ENCODE measurements at regions not wholly inside any gene's neighbourhood (a gene's known extent, or its start where the extent isn't known, plus 50 kb on each side); places are given as distances from the start of the nearest gene placed in this dataset.

DNA sequence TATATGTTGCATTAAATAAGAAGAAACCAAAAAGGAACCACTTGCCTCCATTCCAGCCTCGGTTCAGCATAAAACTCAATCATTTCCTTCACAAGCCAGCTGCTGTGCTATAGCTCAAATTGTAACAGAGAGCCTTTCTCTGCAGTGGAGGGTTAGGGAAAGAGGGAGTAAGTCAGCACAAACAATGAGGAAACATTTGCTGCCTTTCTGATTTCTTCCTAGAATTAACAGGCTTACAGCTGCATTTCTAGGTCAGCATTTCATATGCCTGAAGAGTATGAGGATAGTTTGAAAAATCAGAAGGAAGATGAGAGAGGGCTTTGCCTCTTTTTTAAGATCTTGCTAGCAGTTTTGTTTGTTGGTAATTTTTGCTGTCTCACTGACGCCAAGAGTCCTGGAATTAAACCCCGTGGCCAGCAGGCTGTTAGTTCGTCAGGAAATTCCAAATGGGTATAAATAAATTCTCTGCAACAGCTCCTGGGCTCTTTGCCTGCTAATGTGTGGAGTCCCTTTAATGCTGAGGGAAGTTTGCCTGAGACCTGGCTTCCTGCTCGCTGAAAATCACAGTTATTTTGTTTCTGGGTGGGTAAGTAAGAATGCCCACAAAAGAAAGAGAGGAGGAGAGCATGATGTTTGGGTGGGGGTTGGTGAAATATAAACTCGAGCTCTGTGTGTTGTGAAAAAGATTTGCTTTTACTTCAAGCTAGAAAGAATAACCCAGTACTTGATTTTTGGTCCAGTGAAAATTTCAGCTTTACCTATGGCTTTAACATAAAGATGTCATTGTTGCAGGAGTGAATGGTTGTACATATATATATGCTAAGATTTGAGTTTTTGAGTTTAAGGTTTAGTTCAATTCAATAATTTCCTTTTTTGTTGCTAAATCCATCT is 148.1 kb upstream of the DMRT1 start:
- DNase-seq (ENCODE audit: low read depth) = peak; percentile 62

DNA sequence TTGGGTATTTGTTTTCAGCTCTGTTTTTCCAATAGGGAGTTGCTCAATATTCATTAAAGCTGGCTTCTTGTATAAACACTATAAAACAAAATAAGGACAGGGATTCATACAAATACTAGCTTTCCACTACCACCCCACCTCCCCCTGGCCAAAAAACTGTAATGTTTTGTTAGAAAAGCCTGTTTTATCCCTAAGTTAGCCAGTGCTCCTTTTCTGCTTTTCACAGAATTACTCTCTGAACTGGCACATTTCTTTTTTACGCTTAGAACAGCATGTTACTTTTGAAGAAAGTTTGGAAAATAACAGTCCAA is 147.4 kb upstream of the DMRT1 start:
- DNase-seq (ENCODE audit: low read depth) = no peak

DNA sequence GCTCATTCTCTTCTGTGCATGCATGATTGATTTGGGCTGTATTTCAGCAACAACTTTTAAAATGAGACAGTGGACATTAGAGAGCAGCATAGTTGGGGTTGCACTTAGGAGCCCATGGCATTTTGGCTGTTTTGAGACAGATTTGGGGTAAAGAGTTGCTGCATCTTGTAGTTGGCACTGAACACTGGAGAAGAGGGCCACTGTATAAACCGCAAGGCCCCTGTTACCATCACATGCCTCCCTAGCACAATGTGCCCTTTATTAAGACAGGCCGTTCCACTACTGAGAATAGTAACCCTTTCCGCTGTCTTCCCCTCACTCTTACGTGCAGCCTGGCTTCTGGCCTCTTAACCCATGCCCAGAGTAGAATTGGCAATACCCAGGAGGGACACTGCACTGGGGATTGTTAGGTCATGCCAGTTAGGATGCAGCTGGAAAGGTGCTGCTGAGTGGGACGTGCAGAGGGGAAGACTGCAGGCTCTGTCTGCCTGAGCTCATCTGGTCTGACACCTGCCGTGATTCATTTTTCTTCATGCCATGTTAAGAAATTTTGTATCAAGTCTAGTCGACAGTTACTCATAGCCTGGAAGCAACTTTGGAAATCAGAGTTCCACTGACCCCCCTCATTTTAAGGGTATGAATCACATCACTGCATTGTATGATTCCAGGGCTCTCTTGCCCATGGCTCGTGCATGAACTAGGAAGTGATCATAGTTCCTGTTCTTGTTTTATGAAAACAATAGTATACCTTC is 146.9 kb upstream of the DMRT1 start:
- DNase-seq (ENCODE audit: low read depth) = peak; percentile 86

DNA sequence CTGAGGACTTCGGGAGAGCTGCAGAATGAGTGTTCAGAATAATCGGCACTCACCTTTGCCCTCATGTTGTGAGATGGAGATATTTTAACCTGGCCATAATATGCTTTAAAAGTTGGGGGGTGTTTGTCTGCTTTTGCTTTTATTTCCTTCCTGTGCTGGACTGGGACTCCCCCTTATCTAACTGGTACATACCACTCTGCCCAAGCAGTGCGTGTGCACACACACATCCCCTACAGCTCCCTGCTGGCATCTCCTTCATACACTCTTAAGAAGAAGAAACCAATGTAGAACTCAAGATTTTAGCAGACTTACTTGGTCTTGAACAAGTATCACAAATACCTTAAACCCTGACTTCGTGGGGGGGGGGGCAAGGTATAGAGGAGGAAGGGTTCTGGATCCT is 146.2 kb upstream of the DMRT1 start:
- DNase-seq (ENCODE audit: low read depth) = no peak

DNA sequence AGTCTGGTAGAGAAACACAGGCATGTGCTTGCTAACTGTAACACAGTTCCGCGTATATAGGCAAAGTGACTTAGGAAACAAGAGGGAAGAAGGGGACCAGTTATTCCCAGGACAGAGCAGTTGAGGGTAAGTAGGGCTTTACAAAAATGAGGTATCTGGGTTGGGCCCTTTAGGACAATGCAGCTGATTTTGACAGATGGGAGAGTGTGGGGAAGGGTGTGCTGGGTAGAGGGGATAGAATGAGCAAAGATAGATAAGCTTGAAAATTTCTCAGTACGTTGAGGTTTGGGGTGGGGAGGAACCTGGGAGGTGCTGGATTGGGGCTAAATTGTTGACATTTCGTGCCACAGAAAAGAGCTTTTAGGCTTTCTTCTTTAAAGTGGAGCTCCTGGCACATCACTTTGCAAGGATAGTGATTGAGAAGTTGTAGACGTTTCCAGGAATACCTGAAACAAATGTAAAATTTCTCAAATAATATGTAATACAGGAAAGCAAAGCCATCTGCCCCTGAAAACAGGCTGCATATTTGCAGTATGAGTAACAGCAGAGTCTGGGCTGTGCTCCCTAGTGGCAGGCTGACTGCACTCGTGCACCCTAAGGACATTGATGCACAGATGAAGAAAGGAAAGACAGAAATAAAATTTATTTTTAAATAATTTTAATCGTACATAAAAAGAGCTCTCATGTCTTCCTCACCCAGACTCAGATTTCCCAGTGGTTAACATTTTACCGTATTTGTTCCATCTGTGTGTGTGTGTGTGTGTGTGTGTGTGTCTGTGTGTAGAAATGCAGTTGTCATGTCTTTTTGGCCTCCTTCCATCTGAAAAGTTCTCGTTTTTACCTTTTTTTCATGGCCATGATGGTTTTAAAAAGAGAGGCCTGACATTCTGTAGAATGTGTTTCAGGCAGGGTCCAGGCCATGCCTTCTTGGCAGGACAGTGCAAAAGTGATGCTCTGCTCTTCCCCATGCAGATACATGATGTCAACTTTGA is 144.9 kb upstream of the DMRT1 start:
- DNase-seq (ENCODE audit: low read depth) = peak; percentile 80

DNA sequence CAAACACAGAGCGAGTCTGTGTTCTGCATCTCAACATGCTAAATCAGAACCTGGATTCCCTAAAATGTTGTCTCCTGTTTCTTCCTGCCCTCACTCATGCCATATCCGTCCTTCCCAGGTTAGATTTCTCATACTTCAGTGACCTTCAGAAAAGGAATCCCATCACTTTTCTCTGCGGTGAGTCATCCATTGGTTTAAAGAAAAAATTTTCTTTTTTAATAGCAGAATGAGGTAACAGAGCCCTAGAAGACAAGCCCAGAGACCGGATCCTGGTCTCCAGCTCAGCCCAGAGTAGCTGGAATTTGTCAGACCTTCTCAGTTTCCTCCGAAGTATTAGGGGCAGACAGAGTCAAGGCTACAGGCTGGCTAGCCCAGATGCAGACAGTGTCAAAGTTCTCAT is 143.2 kb upstream of the DMRT1 start:
- peak; percentile 43 for DNase-seq (ENCODE audit: low read depth)

DNA sequence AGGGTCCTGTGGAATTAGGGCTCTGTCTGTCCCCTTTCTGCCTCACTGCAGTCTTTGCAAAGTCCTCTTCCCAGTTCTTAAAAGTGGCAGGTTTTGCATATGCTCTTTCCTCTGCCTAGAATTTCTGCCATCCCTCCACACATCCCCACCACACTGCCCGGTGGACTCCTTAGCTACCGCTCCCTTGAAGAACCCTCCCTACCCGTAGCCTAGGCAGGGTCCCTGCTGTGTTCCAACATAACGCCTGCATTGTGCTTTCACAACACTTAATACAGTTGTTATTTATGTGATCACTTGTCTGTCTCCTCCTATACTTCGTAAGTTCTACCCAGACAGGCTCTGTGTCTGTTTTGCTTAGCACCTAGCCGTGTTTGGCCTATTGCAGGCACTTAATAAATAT is 142.5 kb upstream of the DMRT1 start:
- DNase-seq (ENCODE audit: low read depth) = no peak

DNA sequence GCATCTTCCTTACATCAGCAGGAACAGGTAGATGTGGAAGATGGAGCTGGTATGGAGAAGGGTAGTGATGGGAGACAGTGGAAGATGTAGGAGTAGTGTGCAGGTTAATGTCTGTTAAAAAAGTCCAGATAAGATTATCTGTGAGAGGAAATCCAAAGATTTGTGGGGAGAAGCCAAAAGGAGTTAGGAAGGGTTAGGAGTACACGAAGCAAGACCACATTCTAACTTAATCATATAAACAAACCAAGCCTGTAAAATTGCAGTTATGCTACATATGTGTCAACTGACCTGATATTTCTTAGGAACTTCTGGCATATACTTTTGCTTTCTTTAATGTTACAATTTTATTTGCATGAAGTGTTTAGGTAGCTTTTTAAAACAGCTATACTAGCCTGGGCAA is 142.1 kb upstream of the DMRT1 start:
- DNase-seq (ENCODE audit: low read depth) = no peak

DNA sequence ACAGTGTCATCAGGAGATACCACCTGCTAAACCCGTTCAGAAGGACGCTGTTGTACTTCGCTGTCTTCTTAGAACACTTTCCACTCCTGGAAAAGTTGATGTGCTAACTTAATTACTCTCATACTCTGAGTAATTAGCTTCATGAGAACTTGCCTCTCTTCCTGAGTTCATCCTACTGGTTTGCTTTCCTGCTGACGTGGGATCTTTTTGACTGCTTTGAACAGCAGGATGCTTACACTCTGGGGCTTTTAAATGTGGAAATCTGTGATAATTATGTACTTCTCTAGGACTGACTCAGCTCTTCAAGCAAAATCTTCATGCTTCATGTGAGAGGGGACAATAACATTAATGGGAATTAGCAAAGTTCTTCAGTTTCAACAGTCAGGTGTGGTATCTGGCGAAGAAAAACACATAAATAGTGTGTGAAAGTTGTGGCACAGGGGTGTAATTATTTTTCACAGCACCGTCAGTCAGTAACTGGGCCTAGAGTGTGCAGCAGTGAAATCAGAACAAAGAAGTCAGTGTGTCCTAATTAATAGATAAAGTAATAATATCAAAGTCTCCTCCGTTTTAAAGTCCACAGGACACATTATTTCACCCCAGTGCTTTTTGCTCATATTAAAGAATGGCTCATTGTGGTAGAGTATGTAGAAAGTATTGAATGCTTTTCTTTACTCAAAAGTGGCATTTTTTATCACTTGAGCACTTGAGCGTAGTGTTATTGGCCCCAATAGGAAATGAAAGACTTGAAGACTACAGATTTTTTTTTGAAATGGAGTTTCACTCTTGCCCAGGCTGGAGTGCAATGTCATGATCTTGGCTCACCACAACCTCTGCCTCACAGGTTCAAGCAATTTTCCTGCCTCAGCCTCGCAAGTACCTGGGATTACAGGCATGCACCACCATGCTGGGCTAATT is 140.9 kb upstream of the DMRT1 start:
- no peak for DNase-seq (ENCODE audit: low read depth)

DNA sequence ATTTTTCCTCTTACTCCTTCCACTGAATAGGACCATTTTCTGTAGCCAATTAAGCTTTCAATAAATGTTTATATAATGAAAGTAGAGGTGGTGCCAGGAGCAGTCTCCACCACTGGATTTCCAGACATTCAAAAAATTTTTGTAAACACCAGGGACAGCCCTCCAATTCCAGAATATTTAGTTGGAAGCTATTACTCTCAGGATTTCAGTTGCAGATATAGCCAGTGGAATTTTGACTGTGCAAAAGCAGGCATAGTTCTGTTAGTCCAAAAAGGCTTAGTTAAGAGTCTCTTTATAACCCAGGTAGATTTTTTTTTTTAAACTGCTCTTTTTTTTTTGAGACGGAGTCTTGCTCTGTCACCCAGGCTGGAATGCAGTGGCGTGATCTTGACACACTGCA is 138.1 kb upstream of the DMRT1 start:
- DNase-seq (ENCODE audit: low read depth) = no peak

DNA sequence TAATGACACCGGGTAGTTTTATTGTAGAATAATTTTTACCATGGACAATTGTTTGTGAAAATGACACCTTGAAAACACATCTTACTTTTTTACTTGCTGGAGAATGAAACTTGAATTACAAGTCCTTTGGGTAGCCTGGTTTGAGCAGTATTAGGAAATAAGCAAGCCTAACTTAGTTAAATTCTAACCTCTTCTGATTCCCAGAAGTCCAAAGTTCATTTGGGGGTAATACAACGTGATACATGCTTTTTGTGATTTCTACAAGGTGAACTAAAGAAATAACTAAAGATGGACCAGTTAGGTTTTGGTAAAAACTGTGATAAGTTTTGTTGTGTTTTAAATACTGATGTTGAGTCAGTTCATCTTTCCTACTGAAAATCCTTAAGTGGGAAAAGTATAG is 135.4 kb upstream of the DMRT1 start:
- DNase-seq (ENCODE audit: low read depth) = no peak

DNA sequence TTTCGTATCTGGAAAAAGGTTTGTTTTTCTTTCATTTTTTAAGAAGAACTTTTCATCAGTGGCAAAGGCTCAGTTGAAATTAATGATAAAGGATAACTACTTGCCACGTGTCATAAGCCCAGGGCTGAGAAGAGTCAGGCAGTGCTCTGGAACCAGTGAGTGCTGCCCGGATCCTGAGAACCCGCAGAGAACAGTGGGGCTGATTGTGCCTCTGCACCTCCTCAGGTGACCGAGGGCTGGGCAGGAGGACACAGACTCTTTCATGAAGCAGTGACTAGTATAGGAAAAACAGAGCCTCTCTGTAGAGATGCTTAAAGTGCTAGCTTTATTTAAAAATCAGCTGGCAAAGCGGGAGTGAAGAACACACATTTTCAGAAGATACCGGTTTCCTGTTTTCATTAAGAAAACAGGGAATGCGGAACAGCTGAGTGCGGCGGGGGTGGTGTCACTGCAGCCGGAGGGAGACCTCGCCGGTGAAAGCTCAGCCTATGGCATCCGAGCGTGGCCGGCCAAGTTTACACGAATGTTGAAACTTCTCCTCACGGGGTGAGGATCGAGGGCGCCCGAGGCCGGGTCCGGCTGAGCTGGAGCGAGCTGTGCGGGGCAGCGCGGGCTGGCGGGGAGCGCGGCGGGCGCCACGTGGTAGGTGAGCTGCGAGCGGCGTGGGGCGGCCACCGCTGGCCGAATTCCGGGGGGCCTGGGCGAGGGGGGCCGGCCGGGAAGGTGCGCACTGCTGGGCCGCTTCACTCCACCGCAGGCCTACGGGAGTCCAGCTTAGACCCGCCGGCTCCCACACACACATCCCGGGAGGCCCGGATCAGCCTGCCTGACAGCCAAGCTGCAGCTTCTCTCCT is 134.7 kb upstream of the DMRT1 start:
- peak; percentile 75 for DNase-seq (ENCODE audit: low read depth)

DNA sequence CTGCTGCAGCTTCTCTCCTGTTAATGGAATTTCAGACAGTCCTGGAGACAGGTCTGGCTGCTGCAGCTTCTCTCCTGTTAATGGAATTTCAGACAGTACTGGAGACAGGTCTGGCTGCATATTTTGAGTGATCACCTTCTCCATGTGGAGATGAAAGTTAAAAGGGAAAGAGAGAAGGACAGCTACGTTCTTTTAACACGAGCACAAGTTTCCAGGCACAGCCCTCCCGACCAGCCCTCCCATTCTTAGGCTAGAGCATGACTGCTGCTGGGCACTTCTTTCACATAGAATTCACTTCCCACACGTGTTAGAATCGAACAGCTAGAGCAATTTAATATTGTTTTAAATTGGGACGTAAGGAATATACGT is 133.3 kb upstream of the DMRT1 start:
- no peak for DNase-seq (ENCODE audit: low read depth)

DNA sequence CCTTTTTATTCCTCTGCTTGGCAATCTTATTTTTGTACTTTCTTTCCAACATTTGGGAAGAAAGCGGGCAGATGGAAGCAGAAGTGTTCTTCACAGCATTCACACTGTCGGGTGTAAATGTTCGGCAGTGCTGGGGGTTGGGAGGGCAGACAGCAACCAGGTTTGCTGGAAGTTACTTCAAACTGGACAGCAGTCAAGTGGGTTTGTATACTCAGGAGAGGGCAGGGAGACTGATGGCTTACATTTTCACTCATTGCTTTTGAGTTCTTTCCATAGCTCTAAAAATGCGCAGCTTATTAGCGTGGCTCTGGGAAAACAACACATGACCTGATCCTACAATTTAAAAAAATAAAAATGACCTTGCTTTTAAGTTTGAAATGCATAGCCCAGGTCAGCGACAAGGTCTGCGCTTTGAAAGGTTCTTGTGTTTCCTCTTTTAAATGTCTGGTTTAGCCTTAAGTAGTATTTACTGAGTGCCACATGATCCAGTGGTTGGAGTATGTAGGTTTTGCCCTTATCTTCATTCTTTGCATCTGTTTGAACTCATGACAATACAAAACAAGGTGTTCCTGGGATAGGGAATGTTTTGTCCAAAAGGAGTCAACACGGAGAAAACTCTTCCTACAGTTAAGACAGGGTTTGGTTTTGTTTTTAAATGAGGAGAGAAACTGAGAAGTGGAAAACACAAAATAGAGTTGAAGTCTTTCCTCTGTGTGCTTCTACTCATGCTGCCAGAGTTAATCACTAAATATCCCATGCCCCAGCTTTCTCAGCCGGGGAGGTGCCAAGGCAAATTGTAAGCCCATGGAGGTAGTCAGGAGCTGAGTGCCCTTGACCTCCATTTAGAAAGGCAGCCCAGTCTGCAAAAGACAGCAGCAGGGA is 132.7 kb upstream of the DMRT1 start:
- DNase-seq (ENCODE audit: low read depth) = no peak

DNA sequence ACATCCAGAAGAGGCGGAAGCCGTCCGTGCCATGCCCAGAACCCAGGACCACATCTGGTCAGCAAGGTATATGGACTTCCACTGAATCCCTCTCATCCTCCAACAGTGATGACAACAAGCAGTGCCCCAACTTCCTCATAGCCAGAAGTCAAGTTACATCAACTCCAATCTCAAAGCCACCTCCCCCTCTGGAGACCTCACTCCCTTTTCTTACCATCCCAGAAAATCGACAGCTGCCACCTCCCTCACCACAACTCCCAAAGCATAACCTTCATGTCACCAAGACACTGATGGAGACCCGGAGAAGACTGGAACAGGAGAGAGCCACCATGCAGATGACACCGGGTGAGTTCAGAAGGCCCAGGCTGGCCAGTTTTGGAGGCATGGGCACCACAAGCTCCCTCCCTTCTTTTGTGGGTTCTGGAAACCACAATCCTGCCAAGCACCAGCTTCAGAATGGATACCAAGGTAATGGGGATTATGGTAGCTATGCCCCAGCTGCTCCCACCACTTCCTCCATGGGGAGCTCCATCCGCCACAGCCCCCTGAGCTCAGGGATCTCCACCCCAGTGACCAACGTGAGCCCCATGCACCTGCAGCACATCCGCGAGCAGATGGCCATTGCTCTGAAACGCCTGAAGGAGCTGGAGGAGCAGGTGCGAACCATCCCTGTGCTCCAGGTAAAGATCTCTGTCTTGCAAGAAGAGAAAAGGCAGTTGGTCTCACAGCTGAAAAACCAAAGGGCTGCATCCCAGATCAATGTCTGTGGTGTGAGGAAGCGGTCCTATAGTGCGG is 130.3 kb upstream of the DMRT1 start:
- no peak for DNase-seq (ENCODE audit: low read depth)

DNA sequence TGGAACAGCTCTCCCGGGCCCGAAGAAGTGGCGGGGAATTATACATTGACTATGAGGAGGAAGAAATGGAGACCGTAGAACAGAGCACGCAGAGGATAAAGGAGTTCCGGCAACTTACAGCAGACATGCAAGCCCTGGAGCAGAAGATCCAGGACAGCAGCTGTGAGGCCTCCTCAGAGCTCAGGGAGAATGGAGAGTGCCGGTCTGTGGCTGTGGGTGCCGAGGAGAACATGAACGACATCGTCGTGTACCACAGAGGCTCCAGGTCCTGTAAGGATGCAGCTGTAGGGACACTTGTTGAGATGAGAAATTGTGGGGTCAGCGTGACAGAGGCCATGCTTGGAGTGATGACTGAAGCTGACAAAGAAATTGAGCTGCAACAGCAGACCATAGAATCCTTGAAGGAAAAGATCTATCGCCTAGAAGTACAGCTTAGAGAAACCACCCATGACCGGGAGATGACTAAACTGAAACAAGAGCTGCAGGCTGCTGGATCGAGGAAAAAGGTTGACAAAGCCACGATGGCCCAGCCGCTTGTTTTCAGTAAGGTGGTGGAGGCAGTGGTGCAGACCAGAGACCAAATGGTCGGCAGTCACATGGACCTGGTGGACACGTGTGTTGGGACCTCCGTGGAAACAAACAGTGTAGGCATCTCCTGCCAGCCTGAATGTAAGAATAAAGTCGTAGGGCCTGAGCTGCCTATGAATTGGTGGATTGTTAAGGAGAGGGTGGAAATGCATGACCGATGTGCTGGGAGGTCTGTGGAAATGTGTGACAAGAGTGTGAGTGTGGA is 129.5 kb upstream of the DMRT1 start:
- DNase-seq (ENCODE audit: low read depth) = no peak

DNA sequence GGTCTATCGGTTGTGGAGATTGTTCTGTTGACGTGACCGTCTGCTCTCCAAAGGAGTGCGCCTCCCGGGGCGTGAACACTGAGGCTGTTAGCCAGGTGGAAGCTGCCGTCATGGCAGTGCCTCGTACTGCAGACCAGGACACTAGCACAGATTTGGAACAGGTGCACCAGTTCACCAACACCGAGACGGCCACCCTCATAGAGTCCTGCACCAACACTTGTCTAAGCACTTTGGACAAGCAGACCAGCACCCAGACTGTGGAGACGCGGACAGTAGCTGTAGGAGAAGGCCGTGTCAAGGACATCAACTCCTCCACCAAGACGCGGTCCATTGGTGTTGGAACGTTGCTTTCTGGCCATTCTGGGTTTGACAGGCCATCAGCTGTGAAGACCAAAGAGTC is 128.9 kb upstream of the DMRT1 start:
- no peak for DNase-seq (ENCODE audit: low read depth)

DNA sequence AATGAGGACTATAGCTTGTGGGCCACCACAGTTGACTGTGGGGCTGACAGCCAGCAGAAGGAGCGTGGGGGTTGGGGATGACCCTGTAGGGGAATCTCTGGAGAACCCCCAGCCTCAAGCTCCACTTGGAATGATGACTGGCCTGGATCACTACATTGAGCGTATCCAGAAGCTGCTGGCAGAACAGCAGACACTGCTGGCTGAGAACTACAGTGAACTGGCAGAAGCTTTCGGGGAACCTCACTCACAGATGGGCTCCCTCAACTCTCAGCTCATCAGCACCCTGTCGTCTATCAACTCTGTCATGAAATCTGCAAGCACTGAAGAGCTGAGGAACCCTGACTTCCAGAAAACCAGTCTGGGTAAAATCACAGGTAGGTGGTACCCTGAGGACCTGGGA is 128.4 kb upstream of the DMRT1 start:
- no peak for DNase-seq (ENCODE audit: low read depth)
